KMS-11 (cell line): ENCODE measurements at regions not wholly inside any gene's neighbourhood (a gene's known extent, or its start where the extent isn't known, plus 50 kb on each side); places are given as distances from the start of the nearest gene placed in this dataset.

Source experiments
- H2AFZ ChIP-seq: fragments of 200-600 bp; sonication (generic); 2 replicates; pipeline ENCODE4 v1.6.1; 2016; ENCODE audit warnings: antibody characterized with exemption, mixed run types, low read depth
- H3K27ac ChIP-seq: fragments of 200-600 bp; sonication (generic); 2 replicates; pipeline ENCODE4 v1.6.1; 2016; ENCODE audit warnings: mild to moderate bottlenecking, mixed run types
- H3K27me3 ChIP-seq: fragments of 200-600 bp; sonication (generic); 2 replicates; pipeline ENCODE4 v1.6.1; 2017; ENCODE audit warnings: mild to moderate bottlenecking, low read depth, mixed run types, moderate library complexity; ENCODE audit not compliant: insufficient read depth
- H3K36me3 ChIP-seq: fragments of 200-600 bp; sonication (generic); 2 replicates; pipeline ENCODE4 v1.6.1; 2017; ENCODE audit warnings: mild to moderate bottlenecking, mixed run types; ENCODE audit not compliant: insufficient read depth
- H3K4me1 ChIP-seq: fragments of 200-600 bp; sonication (generic); 2 replicates; pipeline ENCODE4 v1.6.1; 2016; ENCODE audit warnings: mild to moderate bottlenecking, low read depth, mixed run types; ENCODE audit not compliant: poor library complexity, severe bottlenecking
- H3K4me2 ChIP-seq: fragments of 200-600 bp; sonication (generic); 2 replicates; pipeline ENCODE4 v1.7.0; 2016; ENCODE audit warnings: mild to moderate bottlenecking, mixed run types
- H3K4me3 ChIP-seq: fragments of 200-600 bp; sonication (generic); IDR thresholded peaks from 2 replicates; pipeline ENCODE4 v1.6.1; 2017; ENCODE audit warnings: low read depth, low read length, mixed read lengths; ENCODE audit not compliant: insufficient read depth
- H3K79me2 ChIP-seq: fragments of 200-600 bp; sonication (generic); 2 replicates; pipeline ENCODE4 v1.6.1; 2016; ENCODE audit warnings: low read depth, mixed run types; ENCODE audit not compliant: insufficient read depth
- H3K9ac ChIP-seq: fragments of 200-600 bp; sonication (generic); 2 replicates; pipeline ENCODE4 v1.6.1; 2016; ENCODE audit warnings: mild to moderate bottlenecking, mixed run types
- H4K20me1 ChIP-seq: fragments of 200-600 bp; sonication (generic); 2 replicates; pipeline ENCODE4 v1.6.1; 2016; ENCODE audit warnings: mild to moderate bottlenecking, mixed run types; ENCODE audit not compliant: insufficient read depth
- CTCF ChIP-seq: fragments of 200-600 bp; sonication (generic); conservative IDR thresholded peaks from 2 replicates; pipeline ENCODE4 v1.6.1; 2017; ENCODE audit warnings: low read depth, mild to moderate bottlenecking, antibody characterized with exemption, low read length, moderate library complexity, mixed read lengths

GRCh38 chr2:16261791-16262190 lies 321.4 kb downstream of the MYCN start:
- no peak for TF ChIP-seq CTCF
- H3K27me3 ChIP-seq: no peaks in the 10 kb centered on the region
- H3K4me2 ChIP-seq: no peak overlapping the region
- no peak overlapping the region for H3K4me3 ChIP-seq
- peaks cover 26% of the 10 kb centered on the region for H3K4me1 ChIP-seq
- H2AFZ ChIP-seq: no peak overlapping the region
- no peaks in the 10 kb centered on the region for H3K79me2 ChIP-seq
- H4K20me1 ChIP-seq: no peaks in the 10 kb centered on the region
- no peaks in the 10 kb centered on the region for H3K36me3 ChIP-seq
- no peak overlapping the region for H3K27ac ChIP-seq
- H3K9ac ChIP-seq: no peak overlapping the region

GRCh38 chr2:16261071-16261470 lies 320.7 kb downstream of the MYCN start:
- Histone ChIP-seq H3K27ac (no peak overlapping the region), H3K4me1 (peaks cover 33% of the 10 kb centered on the region), H3K27me3 (no peaks in the 10 kb centered on the region), H2AFZ (no peak overlapping the region), H3K36me3 (no peaks in the 10 kb centered on the region), H3K4me2 (no peak overlapping the region), H3K79me2 (no peaks in the 10 kb centered on the region), H4K20me1 (no peaks in the 10 kb centered on the region), H3K9ac (no peak overlapping the region), H3K4me3 (no peak overlapping the region)
- TF ChIP-seq CTCF: no peak

- Histone ChIP-seq H3K36me3 (no peaks in the 10 kb centered on the region), H3K4me1 (peaks cover 33% of the 10 kb centered on the region), H4K20me1 (no peaks in the 10 kb centered on the region), H3K4me2 (no peak overlapping the region), H3K9ac (no peak overlapping the region), H3K27ac (no peak overlapping the region), H3K27me3 (no peaks in the 10 kb centered on the region), H2AFZ (no peak overlapping the region), H3K4me3 (no peak overlapping the region), H3K79me2 (no peaks in the 10 kb centered on the region)
- no peak for TF ChIP-seq CTCF
Measured at GRCh38 chr2:16260041-16260830, 319.9 kb downstream of the MYCN start.

GRCh38 chr2:16259010-16259409 lies 318.7 kb downstream of the MYCN start:
- H3K4me2 ChIP-seq: 0 out of 2 replicates have a peak overlapping the region, but pooled peaks have one; percentile 89
- H2AFZ ChIP-seq: no peak overlapping the region
- no peak for TF ChIP-seq CTCF
- no peaks in the 10 kb centered on the region for H3K79me2 ChIP-seq
- H3K4me3 ChIP-seq: no peak overlapping the region
- H3K4me1 ChIP-seq: peaks cover 33% of the 10 kb centered on the region
- H3K27ac ChIP-seq: no peak overlapping the region
- no peaks in the 10 kb centered on the region for H4K20me1 ChIP-seq
- H3K36me3 ChIP-seq: no peaks in the 10 kb centered on the region
- H3K27me3 ChIP-seq: no peaks in the 10 kb centered on the region
- no peak overlapping the region for H3K9ac ChIP-seq
